PFSK-1 (cell line): ENCODE measurements at regions not wholly inside any gene's neighbourhood (a gene's known extent, or its start where the extent isn't known, plus 50 kb on each side); places are given as distances from the start of the nearest gene placed in this dataset.

Experiments used
- FOXP2 ChIP-seq: optimal IDR thresholded peaks from 2 replicates; pipeline ENCODE3; 2011; ENCODE audit warnings: borderline replicate concordance, control low read depth, inconsistent platforms; ENCODE audit not compliant: insufficient read depth; ENCODE audit errors: extremely low read length, extremely low read depth
- POLR2AphosphoS5 ChIP-seq: IDR thresholded peaks from 2 replicates; pipeline ENCODE4 v1.6.1; 2012; ENCODE audit warnings: low read depth, mild to moderate bottlenecking, control low read depth, low read length, moderate library complexity
- REST ChIP-seq, 2 experiments: IDR thresholded peaks; 2 replicates each; pipeline versions ENCODE4 v1.6.1 to v1.8.0; 2011 to 2012; ENCODE audit warnings: low read depth in 2 of 2, low read length in 2 of 2, control low read depth in 1 of 2, inconsistent platforms in 1 of 2, mild to moderate bottlenecking in 1 of 2, moderate library complexity in 1 of 2; ENCODE audit not compliant: insufficient read depth in 1 of 2
- SIN3A ChIP-seq: IDR thresholded peaks from 2 replicates; pipeline ENCODE4 v1.6.1; 2012; ENCODE audit warnings: mild to moderate bottlenecking, low read length, moderate library complexity, borderline replicate concordance; ENCODE audit not compliant: insufficient read depth
- TAF1 ChIP-seq: IDR thresholded peaks from 2 replicates; pipeline ENCODE4 v1.6.1; 2012; ENCODE audit warnings: low read length, control low read depth, borderline replicate concordance; ENCODE audit not compliant: insufficient read depth

- TF ChIP-seq POLR2AphosphoS5 (no peak), TAF1 (no peak), SIN3A (no peak), REST (IDR thresholded peaks at IDR 0.05; ENCODE audit: insufficient read depth in 1 of 2, low read depth in 2 of 2, low read length in 2 of 2) (no peak), FOXP2 (no peak)
Measured at GRCh38 chr2:3116371-3116770, 261.2 kb downstream of the EIPR1 start.
